ENCODE measurements at regions not wholly inside any gene's neighbourhood (a gene's known extent, or its start where the extent isn't known, plus 50 kb on each side); places are given as distances from the start of the nearest gene placed in this dataset.

GRCh38 chr5:2522372-2522771 is 229.1 kb downstream of the IRX2 start:
- Histone ChIP-seq H3K27me3 (ENCODE audit: insufficient read depth, low read length) (no peaks in the 10 kb centered on the region), H3F3A (ENCODE audit: insufficient read depth, low read length) (no peaks in the 10 kb centered on the region)

GRCh38 chr5:2519153-2519552 is 232.3 kb downstream of the IRX2 start:
- no peaks in the 10 kb centered on the region for H3K36me3 ChIP-seq (ENCODE audit: insufficient read depth, low read length)
- no peaks in the 10 kb centered on the region for H3K9me3 ChIP-seq (ENCODE audit: low read length)
- TF ChIP-seq CTCF (IDR thresholded peaks at IDR 0.05; ENCODE audit: low read length) (no peak), EZH2 (IDR thresholded peaks at IDR 0.05; ENCODE audit: borderline replicate concordance, low read length) (no peak)

More at GRCh38 chr5:2522372-2522771, 229.1 kb downstream of the IRX2 start:
- Histone ChIP-seq H3K4me1 (ENCODE audit: insufficient read depth, low read length, severe bottlenecking) (no peaks in the 10 kb centered on the region), H3K4me2 (ENCODE audit: low read length) (no peak overlapping the region), H3K36me3 (ENCODE audit: insufficient read depth, low read length) (no peaks in the 10 kb centered on the region), H3K4me3 (ENCODE audit: low read depth, low read length, poor library complexity, severe bottlenecking) (no peak overlapping the region), H3K9ac (ENCODE audit: low read length) (no peak overlapping the region), H3K9me3 (ENCODE audit: low read length) (no peaks in the 10 kb centered on the region), H4K20me1 (ENCODE audit: insufficient read depth, low read length) (no peaks in the 10 kb centered on the region), H3K27ac (ENCODE audit: low read depth, low read length, poor library complexity, severe bottlenecking) (no peak overlapping the region), H3K79me2 (ENCODE audit: insufficient read depth, low read length) (no peaks in the 10 kb centered on the region), H3K9me2 (ENCODE audit: low read depth, low read length) (no peaks in the 10 kb centered on the region), H2AFZ (ENCODE audit: low read length) (no peak overlapping the region)
- TF ChIP-seq CTCF (IDR thresholded peaks at IDR 0.05; ENCODE audit: low read length) = no peak
- TF ChIP-seq EZH2 (IDR thresholded peaks at IDR 0.05; ENCODE audit: borderline replicate concordance, low read length) = no peak

GRCh38 chr5:2517451-2517850 is 234.0 kb downstream of the IRX2 start:
- Histone ChIP-seq H3K4me2 (ENCODE audit: low read length) (no peak overlapping the region), H3F3A (ENCODE audit: insufficient read depth, low read length) (no peaks in the 10 kb centered on the region), H4K20me1 (ENCODE audit: insufficient read depth, low read length) (no peaks in the 10 kb centered on the region), H3K9me3 (ENCODE audit: low read length) (no peaks in the 10 kb centered on the region), H3K4me3 (ENCODE audit: low read depth, low read length, poor library complexity, severe bottlenecking) (no peak overlapping the region), H3K9me2 (ENCODE audit: low read depth, low read length) (no peaks in the 10 kb centered on the region), H3K27me3 (ENCODE audit: insufficient read depth, low read length) (no peaks in the 10 kb centered on the region), H3K4me1 (ENCODE audit: insufficient read depth, low read length, severe bottlenecking) (no peaks in the 10 kb centered on the region), H2AFZ (ENCODE audit: low read length) (no peak overlapping the region), H3K36me3 (ENCODE audit: insufficient read depth, low read length) (no peaks in the 10 kb centered on the region), H3K79me2 (ENCODE audit: insufficient read depth, low read length) (no peaks in the 10 kb centered on the region), H3K9ac (ENCODE audit: low read length) (no peak overlapping the region), H3K27ac (ENCODE audit: low read depth, low read length, poor library complexity, severe bottlenecking) (no peak overlapping the region)
- no peak for TF ChIP-seq EZH2 (IDR thresholded peaks at IDR 0.05; ENCODE audit: borderline replicate concordance, low read length)
- TF ChIP-seq CTCF (IDR thresholded peaks at IDR 0.05; ENCODE audit: low read length) = no peak

More at GRCh38 chr5:2519153-2519552, 232.3 kb downstream of the IRX2 start:
- Histone ChIP-seq H3K4me3 (ENCODE audit: low read depth, low read length, poor library complexity, severe bottlenecking) (no peak overlapping the region), H3K4me1 (ENCODE audit: insufficient read depth, low read length, severe bottlenecking) (no peaks in the 10 kb centered on the region), H3K27ac (ENCODE audit: low read depth, low read length, poor library complexity, severe bottlenecking) (no peak overlapping the region), H3F3A (ENCODE audit: insufficient read depth, low read length) (no peaks in the 10 kb centered on the region), H4K20me1 (ENCODE audit: insufficient read depth, low read length) (no peaks in the 10 kb centered on the region), H3K9ac (ENCODE audit: low read length) (no peak overlapping the region), H3K4me2 (ENCODE audit: low read length) (no peak overlapping the region), H3K9me2 (ENCODE audit: low read depth, low read length) (no peaks in the 10 kb centered on the region), H3K27me3 (ENCODE audit: insufficient read depth, low read length) (no peaks in the 10 kb centered on the region), H3K79me2 (ENCODE audit: insufficient read depth, low read length) (no peaks in the 10 kb centered on the region), H2AFZ (ENCODE audit: low read length) (no peak overlapping the region)

Measured in OCI-LY1 (cell line).